Neural progenitor cell (in vitro differentiated cells): ENCODE measurements at regions not wholly inside any gene's neighbourhood (a gene's known extent, or its start where the extent isn't known, plus 50 kb on each side); places are given as distances from the start of the nearest gene placed in this dataset.
A peak's percentile ranks its signal among the peaks of the same experiment; 100 is the strongest.
"Not testable (repeated sequence)": the region's sequence is repeated elsewhere in the genome, so short reads cannot be mapped to it uniquely, and the experiment has no call there.

Experiments used
- DNase-seq: peaks from one replicate; pipeline ENCODE4 v3.0.0-alpha.2; 2016; ENCODE audit warnings: low spot score
- H2AFZ ChIP-seq: fragments of 200-600 bp; sonication (generic); replicated peaks from 2 replicates; pipeline ENCODE4 v1.6.1; 2016; ENCODE audit warnings: antibody characterized with exemption
- H3F3A ChIP-seq: fragments of 200-600 bp; sonication (generic); 2 replicates; pipeline ENCODE4 v1.6.1; 2016; ENCODE audit warnings: antibody characterized with exemption, low read depth
- H3K27ac ChIP-seq: fragments of 200-600 bp; sonication (generic); 2 replicates; pipeline ENCODE4 v1.5.1; 2016; ENCODE audit warnings: mild to moderate bottlenecking
- H3K27me3 ChIP-seq: fragments of 200-600 bp; sonication (generic); 2 replicates; pipeline ENCODE4 v1.6.1; 2016; ENCODE audit warnings: mild to moderate bottlenecking, moderate library complexity
- H3K36me3 ChIP-seq: fragments of 200-600 bp; sonication (generic); 2 replicates; pipeline ENCODE4 v1.5.1; 2016
- H3K4me1 ChIP-seq: fragments of 200-600 bp; sonication (generic); 2 replicates; pipeline ENCODE4 v1.6.1; 2016; ENCODE audit warnings: mixed run types
- H3K4me2 ChIP-seq: fragments of 200-600 bp; sonication (generic); 2 replicates; pipeline ENCODE4 v1.6.1; 2016
- H3K4me3 ChIP-seq: fragments of 200-600 bp; sonication (generic); 2 replicates; pipeline ENCODE4 v1.5.1; 2016
- H3K79me2 ChIP-seq: fragments of 200-600 bp; sonication (generic); 2 replicates; pipeline ENCODE4 v1.6.1; 2016; ENCODE audit warnings: low read depth
- H3K9ac ChIP-seq: fragments of 200-600 bp; sonication (generic); 2 replicates; pipeline ENCODE4 v1.6.1; 2016
- H3K9me3 ChIP-seq: fragments of 200-600 bp; sonication (generic); 2 replicates; pipeline ENCODE4 v1.5.1; 2016; ENCODE audit warnings: low read depth
- H4K20me1 ChIP-seq: fragments of 200-600 bp; sonication (generic); 2 replicates; pipeline ENCODE4 v1.6.1; 2016; ENCODE audit warnings: low read depth
- H3K27ac Mint-ChIP-seq: 3 replicates; pipeline ENCODE4 v1.8.0; 2021; ENCODE audit warnings: mixed read lengths
- H3K27me3 Mint-ChIP-seq: 2 replicates; pipeline ENCODE4 v1.8.0; 2022; ENCODE audit warnings: low read depth, mild to moderate bottlenecking, inconsistent platforms, moderate library complexity, mixed read lengths; ENCODE audit not compliant: insufficient read depth
- H3K36me3 Mint-ChIP-seq: 3 replicates; pipeline ENCODE4 v1.8.0; 2021; ENCODE audit warnings: mixed read lengths
- H3K4me1 Mint-ChIP-seq: 3 replicates; pipeline ENCODE4 v1.8.0; 2021; ENCODE audit warnings: mixed read lengths
- H3K4me3 Mint-ChIP-seq: 3 replicates; pipeline ENCODE4 v1.8.0; 2021; ENCODE audit warnings: mild to moderate bottlenecking, moderate library complexity, mixed read lengths
- H3K9me3 Mint-ChIP-seq: 3 replicates; pipeline ENCODE4 v1.8.0; 2020; ENCODE audit warnings: mixed read lengths
- CTCF ChIP-seq: fragments of 200-600 bp; sonication (generic); IDR thresholded peaks from 2 replicates; pipeline ENCODE4 v1.5.1; 2017; ENCODE audit warnings: antibody characterized with exemption, mild to moderate bottlenecking
- EZH2 ChIP-seq: fragments of 200-600 bp; sonication (generic); IDR thresholded peaks from 2 replicates; pipeline ENCODE4 v1.6.1; 2017; ENCODE audit warnings: antibody characterized with exemption, mild to moderate bottlenecking, moderate library complexity
- EZH2phosphoT487 ChIP-seq: fragments of 200-600 bp; sonication (generic); IDR thresholded peaks from 2 replicates; pipeline ENCODE4 v1.6.1; 2017; ENCODE audit warnings: antibody characterized with exemption

GRCh38 chr4:27123123-27123768 is 262.6 kb downstream of the STIM2 start:
- no peak for TF ChIP-seq CTCF
- TF ChIP-seq EZH2phosphoT487 = no peak
- TF ChIP-seq EZH2 = no peak
- no peaks in the 10 kb centered on the region for H3K36me3 Mint-ChIP-seq
- H3K9me3 Mint-ChIP-seq = peaks cover 17% of the 10 kb centered on the region
- no peak overlapping the region for H3K9ac ChIP-seq
- H3K36me3 ChIP-seq = no peaks in the 10 kb centered on the region
- DNase-seq = peak; percentile 82
- H3K4me3 Mint-ChIP-seq = no peak overlapping the region
- peaks cover 45% of the 10 kb centered on the region for H3K4me1 Mint-ChIP-seq
- no peak overlapping the region for H3K4me3 ChIP-seq
- peaks cover 33% of the 10 kb centered on the region for H3K4me1 ChIP-seq
- peaks cover 25% of the 10 kb centered on the region for H3F3A ChIP-seq
- H3K4me2 ChIP-seq = peak overlapping the region; percentile 56
- H3K27me3 Mint-ChIP-seq = peaks cover 7% of the 10 kb centered on the region
- H3K27me3 ChIP-seq = no peaks in the 10 kb centered on the region
- no peaks in the 10 kb centered on the region for H3K79me2 ChIP-seq
- no peaks in the 10 kb centered on the region for H3K9me3 ChIP-seq
- H3K27ac ChIP-seq = peak overlapping the region; percentile 77
- peak overlapping the region; percentile 80 for H3K27ac Mint-ChIP-seq
- no peak overlapping the region for H2AFZ ChIP-seq
- no peaks in the 10 kb centered on the region for H4K20me1 ChIP-seq

- H3K27ac ChIP-seq = peak overlapping the region; percentile 77
- Mint-ChIP-seq H3K27me3 (peaks cover 9% of the 10 kb centered on the region), H3K4me1 (peaks cover 47% of the 10 kb centered on the region), H3K4me3 (peak overlapping the region; percentile 5), H3K27ac (peak overlapping the region; percentile 80), H3K9me3 (peaks cover 20% of the 10 kb centered on the region), H3K36me3 (no peaks in the 10 kb centered on the region)
- no peaks in the 10 kb centered on the region for H3K27me3 ChIP-seq
- H3K4me3 ChIP-seq = no peak overlapping the region
- no peaks in the 10 kb centered on the region for H3K36me3 ChIP-seq
- peaks cover 33% of the 10 kb centered on the region for H3K4me1 ChIP-seq
- no peaks in the 10 kb centered on the region for H3K79me2 ChIP-seq
- no peak overlapping the region for H2AFZ ChIP-seq
- peaks cover 25% of the 10 kb centered on the region for H3F3A ChIP-seq
- DNase-seq = no peak
- no peak for TF ChIP-seq EZH2
- no peak for TF ChIP-seq EZH2phosphoT487
- no peak for TF ChIP-seq CTCF
- no peaks in the 10 kb centered on the region for H3K9me3 ChIP-seq
- peak overlapping the region; percentile 56 for H3K4me2 ChIP-seq
- no peaks in the 10 kb centered on the region for H4K20me1 ChIP-seq
- H3K9ac ChIP-seq = no peak overlapping the region
These were observed 263.1 kb downstream of the STIM2 start for GRCh38 chr4:27123769-27124124.

- H4K20me1 ChIP-seq, H3K4me3 ChIP-seq, H2AFZ ChIP-seq, H3K9ac ChIP-seq, DNase-seq, H3K27me3 ChIP-seq, H3K4me3 Mint-ChIP-seq, H3K36me3 ChIP-seq, H3K9me3 Mint-ChIP-seq, H3K27ac Mint-ChIP-seq, H3K27ac ChIP-seq, H3K9me3 ChIP-seq, H3K4me2 ChIP-seq, H3K79me2 ChIP-seq, H3K36me3 Mint-ChIP-seq, H3K27me3 Mint-ChIP-seq: not testable (repeated sequence)
- H3K4me1 Mint-ChIP-seq = peaks cover 40% of the 10 kb centered on the region
- peaks cover 27% of the 10 kb centered on the region for H3K4me1 ChIP-seq
- H3F3A ChIP-seq = peaks cover 25% of the 10 kb centered on the region
These were observed 266.3 kb downstream of the STIM2 start for GRCh38 chr4:27126895-27127294.

- peaks cover 12% of the 10 kb centered on the region for H3F3A ChIP-seq
- no peaks in the 10 kb centered on the region for H3K36me3 ChIP-seq
- H3K4me3 ChIP-seq = no peak overlapping the region
- H3K9ac ChIP-seq = no peak overlapping the region
- no peaks in the 10 kb centered on the region for H4K20me1 ChIP-seq
- peaks cover 12% of the 10 kb centered on the region for H3K4me1 ChIP-seq
- DNase-seq = no peak
- no peaks in the 10 kb centered on the region for H3K79me2 ChIP-seq
- no peak overlapping the region for H3K27ac ChIP-seq
- no peak overlapping the region for H3K4me2 ChIP-seq
- no peak overlapping the region for H3K27ac Mint-ChIP-seq
- peaks cover 4% of the 10 kb centered on the region for H3K27me3 Mint-ChIP-seq
- H3K4me1 Mint-ChIP-seq = peaks cover 26% of the 10 kb centered on the region
- TF ChIP-seq EZH2phosphoT487 = no peak
- TF ChIP-seq EZH2 = no peak
- no peak for TF ChIP-seq CTCF
- no peaks in the 10 kb centered on the region for H3K36me3 Mint-ChIP-seq
- H2AFZ ChIP-seq = no peak overlapping the region
- H3K27me3 ChIP-seq = no peaks in the 10 kb centered on the region
- H3K9me3 Mint-ChIP-seq = peaks cover 6% of the 10 kb centered on the region
- no peak overlapping the region for H3K4me3 Mint-ChIP-seq
- H3K9me3 ChIP-seq = no peaks in the 10 kb centered on the region
These were observed 267.8 kb downstream of the STIM2 start for GRCh38 chr4:27128443-27128842.
